OCI-LY7 (cell line): ENCODE measurements at regions not wholly inside any gene's neighbourhood (a gene's known extent, or its start where the extent isn't known, plus 50 kb on each side); places are given as distances from the start of the nearest gene placed in this dataset.

Source experiments
- BruUV-seq: library from RNA; stranded (reverse); fragments of 400-500 nt; replicated peaks from 2 replicates; lab custom pipeline; 2021; lab: Mats Ljungman, UMichigan
- CTCF ChIA-PET: fragments of 300-600 bp; sonication (Branson Sonifier 250); formaldehyde crosslinking; loops from one replicate; lab custom pipeline; 2022; ENCODE audit warnings: antibody characterized with exemption; ENCODE audit not compliant: unreplicated experiment; lab: Charles Lee
- POLR2A ChIA-PET: fragments of 300-600 bp; sonication (Branson Sonifier 250); formaldehyde crosslinking; loops from one replicate; lab custom pipeline; 2022; ENCODE audit warnings: antibody characterized with exemption; lab: Charles Lee
- DNase-seq: peaks from one replicate; pipeline ENCODE4 v3.0.0-alpha.2; 2015; ENCODE audit warnings: low spot score
- H2AFZ ChIP-seq: fragments of 200-600 bp; sonication (generic), shearing (Covaris generic); 2 replicates; pipeline ENCODE4 v1.6.1; 2014; ENCODE audit warnings: mild to moderate bottlenecking, antibody characterized with exemption, low read length, moderate library complexity
- H3K27ac ChIP-seq: fragments of 200-600 bp; sonication (generic); 2 replicates; pipeline ENCODE4 v1.5.1; 2014; ENCODE audit warnings: mixed run types, low read depth, mild to moderate bottlenecking, moderate library complexity, low read length, inconsistent platforms; ENCODE audit not compliant: poor library complexity, severe bottlenecking
- H3K36me3 ChIP-seq: fragments of 200-600 bp; sonication (generic); 2 replicates; pipeline ENCODE4 v1.6.1; 2014; ENCODE audit warnings: mild to moderate bottlenecking, antibody characterized with exemption, low read length, moderate library complexity, mixed read lengths; ENCODE audit not compliant: insufficient read depth
- H3K4me1 ChIP-seq: fragments of 200-600 bp; sonication (generic); 2 replicates; pipeline ENCODE4 v1.5.1; 2014; ENCODE audit warnings: mild to moderate bottlenecking, low read length; ENCODE audit not compliant: insufficient read depth, poor library complexity, severe bottlenecking
- H3K4me2 ChIP-seq: fragments of 200-600 bp; sonication (generic); 2 replicates; pipeline ENCODE4 v1.6.1; 2014; ENCODE audit warnings: mild to moderate bottlenecking, low read length
- H3K4me3 ChIP-seq: fragments of 200-600 bp; sonication (generic); 2 replicates; pipeline ENCODE4 v1.5.1; 2014; ENCODE audit warnings: mild to moderate bottlenecking, low read depth, low read length; ENCODE audit not compliant: poor library complexity, severe bottlenecking
- H3K79me2 ChIP-seq: fragments of 200-600 bp; sonication (generic); 2 replicates; pipeline ENCODE4 v1.6.1; 2016; ENCODE audit warnings: low read depth, mild to moderate bottlenecking, low read length, moderate library complexity, mixed read lengths; ENCODE audit not compliant: insufficient read depth
- H3K9me2 ChIP-seq: fragments of 200-600 bp; sonication (generic); 2 replicates; pipeline ENCODE4 v1.6.1; 2016; ENCODE audit warnings: mild to moderate bottlenecking, low read length, mixed read lengths; ENCODE audit not compliant: insufficient read depth
- H3K9me3 ChIP-seq: fragments of 200-600 bp; sonication (generic); 2 replicates; pipeline ENCODE4 v1.6.1; 2014; ENCODE audit warnings: mild to moderate bottlenecking, mixed run types, low read length, mixed read lengths
- H4K20me1 ChIP-seq: fragments of 200-600 bp; sonication (generic); 2 replicates; pipeline ENCODE4 v1.6.1; 2014; ENCODE audit warnings: mild to moderate bottlenecking, antibody characterized with exemption, low read length, moderate library complexity, mixed read lengths; ENCODE audit not compliant: insufficient read depth
- CTCF ChIP-seq: fragments of 200-600 bp; sonication (generic); conservative IDR thresholded peaks from 2 replicates; pipeline ENCODE4 v1.5.1; 2014; ENCODE audit warnings: mild to moderate bottlenecking, antibody characterized with exemption, low read length, moderate library complexity, mixed read lengths
- EZH2phosphoT487 ChIP-seq: fragments of 200-600 bp; sonication (generic); IDR thresholded peaks from 2 replicates; pipeline ENCODE4 v1.6.1; 2018; ENCODE audit warnings: low read depth, borderline replicate concordance, mild to moderate bottlenecking, mixed run types, antibody characterized with exemption, low read length, moderate library complexity, mixed read lengths
- intact Hi-C: fragments of 100-400 bp; cut with micrococcal nuclease; formaldehyde crosslinking; loops from one replicate; pipeline ENCODE4 v1.10.0; 2022; ENCODE audit not compliant: unreplicated experiment

- H3K36me3 ChIP-seq, result no peaks in the 10 kb centered on the region
- POLR2A ChIA-PET, result no interaction called here
- H3K9me2 ChIP-seq, result no peaks in the 10 kb centered on the region
- TF ChIP-seq EZH2phosphoT487, result no peak
- TF ChIP-seq CTCF, result no peak
- H3K79me2 ChIP-seq, result no peaks in the 10 kb centered on the region
- intact Hi-C loops, result no loop called here
- no peak overlapping the region for H3K27ac ChIP-seq
- DNase-seq, result no peak
- H4K20me1 ChIP-seq, result no peaks in the 10 kb centered on the region
- CTCF ChIA-PET, result no interaction called here
- no peaks in the 10 kb centered on the region for H3K4me1 ChIP-seq
- H2AFZ ChIP-seq, result no peak overlapping the region
- no peak overlapping the region for H3K4me2 ChIP-seq
- no peaks in the 10 kb centered on the region for H3K9me3 ChIP-seq
- H3K4me3 ChIP-seq, result no peak overlapping the region
- no TSS peak for BruUV-seq
These were observed 309.5 kb upstream of the HS6ST1 start for GRCh38 chr2:128628206-128628605.

- POLR2A ChIA-PET, result no interaction called here
- H3K4me2 ChIP-seq, result no peak overlapping the region
- no peaks in the 10 kb centered on the region for H3K79me2 ChIP-seq
- intact Hi-C loops, result no loop called here
- H4K20me1 ChIP-seq, result no peaks in the 10 kb centered on the region
- H3K4me3 ChIP-seq, result no peak overlapping the region
- CTCF ChIA-PET, result no interaction called here
- no peak for DNase-seq
- no peak overlapping the region for H2AFZ ChIP-seq
- H3K9me2 ChIP-seq, result no peaks in the 10 kb centered on the region
- BruUV-seq, result no TSS peak
- H3K36me3 ChIP-seq, result no peaks in the 10 kb centered on the region
- no peak for TF ChIP-seq EZH2phosphoT487
- no peak for TF ChIP-seq CTCF
- no peaks in the 10 kb centered on the region for H3K9me3 ChIP-seq
- no peak overlapping the region for H3K27ac ChIP-seq
- no peaks in the 10 kb centered on the region for H3K4me1 ChIP-seq
These were observed 310.3 kb upstream of the HS6ST1 start for GRCh38 chr2:128628996-128629395.

- no peak overlapping the region for H2AFZ ChIP-seq
- H3K4me3 ChIP-seq, result no peak overlapping the region
- H3K36me3 ChIP-seq, result no peaks in the 10 kb centered on the region
- no peak overlapping the region for H3K4me2 ChIP-seq
- no peaks in the 10 kb centered on the region for H3K4me1 ChIP-seq
- BruUV-seq, result no TSS peak
- no peaks in the 10 kb centered on the region for H3K9me3 ChIP-seq
- no peaks in the 10 kb centered on the region for H3K9me2 ChIP-seq
- TF ChIP-seq CTCF, result no peak
- no peak for DNase-seq
- intact Hi-C loops, result no loop called here
- H4K20me1 ChIP-seq, result no peaks in the 10 kb centered on the region
- ChIA-PET POLR2A (no interaction called here), CTCF (no interaction called here)
- H3K79me2 ChIP-seq, result no peaks in the 10 kb centered on the region
- H3K27ac ChIP-seq, result no peak overlapping the region
These were observed 312.5 kb upstream of the HS6ST1 start for GRCh38 chr2:128630974-128631697.
